ENCODE measurements at regions not wholly inside any gene's neighbourhood (a gene's known extent, or its start where the extent isn't known, plus 50 kb on each side); places are given as distances from the start of the nearest gene placed in this dataset.

DNA sequence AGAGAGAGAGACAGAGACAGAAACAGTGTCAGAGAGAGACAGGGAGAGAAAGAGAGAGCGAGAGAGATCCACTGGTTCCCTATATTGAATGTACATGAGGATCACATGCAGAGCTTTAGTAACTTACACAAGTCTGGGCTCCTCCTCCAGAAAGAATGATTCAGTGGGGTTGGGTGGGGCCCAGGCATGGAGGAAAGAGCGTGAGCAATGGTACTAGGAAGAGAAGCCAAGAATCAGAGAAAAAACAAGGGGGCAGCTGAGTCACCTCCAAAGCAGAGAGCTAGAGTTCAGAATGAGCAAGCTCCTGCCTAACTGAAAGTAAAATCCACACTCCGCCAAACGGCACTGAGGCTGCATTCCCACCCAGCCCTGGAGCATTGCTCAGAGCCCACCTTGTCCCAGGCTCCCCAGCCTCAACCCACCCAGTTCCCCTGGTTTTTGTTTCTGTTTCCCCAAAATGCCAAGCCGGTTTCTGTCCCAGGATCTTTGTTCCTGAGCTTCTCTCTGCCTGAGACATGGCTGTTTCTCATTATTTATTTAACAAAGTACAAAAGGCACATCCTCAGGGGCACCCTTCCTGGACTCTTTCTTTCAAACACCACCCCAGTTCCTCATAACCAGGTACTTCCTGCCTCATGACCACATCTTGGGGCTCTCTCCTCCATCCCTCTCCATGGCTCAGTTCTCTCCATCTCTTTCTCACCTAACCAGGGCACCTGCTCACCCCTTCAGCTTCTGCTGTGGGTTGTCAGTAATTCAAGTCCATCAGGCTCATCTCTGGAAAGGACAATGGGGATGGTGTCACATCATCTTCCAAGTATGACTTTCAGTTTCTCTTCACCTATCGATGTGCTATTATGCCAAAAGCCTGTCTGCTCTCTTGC is 670.3 kb upstream of the TBX3 start:
- no peak for DNase-seq

- no peak for DNase-seq
These were observed 669.5 kb upstream of the TBX3 start for GRCh38 chr12:115353467-115353866.

DNA sequence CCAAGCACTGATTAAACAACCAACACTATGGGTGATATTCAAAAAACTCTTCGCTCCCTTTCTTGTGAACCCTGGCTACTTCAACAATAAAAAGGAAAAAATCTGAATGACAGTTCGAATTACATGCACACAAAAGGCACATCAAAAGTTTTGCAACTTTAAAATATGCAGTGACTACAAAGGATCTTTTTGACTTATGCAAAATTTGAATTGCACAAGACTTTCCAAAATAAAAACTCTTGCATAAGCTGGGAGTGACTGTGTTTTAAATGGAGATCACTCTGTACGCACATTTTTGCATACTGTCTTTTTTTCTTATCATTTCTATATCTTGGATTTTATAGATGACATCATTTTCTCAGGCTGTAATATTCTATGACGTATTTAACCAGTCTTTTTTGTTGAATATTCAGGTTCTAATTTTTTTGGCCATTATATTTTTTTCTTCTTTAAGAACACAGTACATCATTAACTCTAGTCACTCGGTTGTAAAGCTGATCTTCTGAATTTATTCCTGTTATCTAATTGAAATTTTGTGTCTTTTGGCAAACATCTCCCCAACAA is 667.6 kb upstream of the TBX3 start:
- no peak for DNase-seq

- DNase-seq, result no peak
These were observed 665.7 kb upstream of the TBX3 start for GRCh38 chr12:115349711-115350110.

DNA sequence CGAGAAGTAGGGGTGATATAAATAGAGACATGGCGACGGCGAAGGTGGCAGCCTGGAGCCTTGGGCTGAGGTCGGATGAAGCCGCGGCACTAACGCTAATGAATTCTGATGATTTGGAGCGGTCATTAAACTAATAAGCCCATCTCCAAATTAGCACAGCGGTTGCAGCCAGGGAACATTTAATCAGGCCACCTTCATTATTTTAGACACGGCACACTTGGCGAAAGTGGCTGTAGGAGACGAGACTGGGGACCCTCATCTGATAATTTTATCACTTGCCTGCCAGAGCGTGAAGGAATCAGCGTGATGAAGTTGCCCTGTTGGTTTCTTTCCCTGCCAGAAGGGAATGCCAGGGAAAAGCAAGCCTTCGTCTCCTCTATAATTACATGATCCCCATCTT is 664.3 kb upstream of the TBX3 start:
- DNase-seq, result no peak

DNA sequence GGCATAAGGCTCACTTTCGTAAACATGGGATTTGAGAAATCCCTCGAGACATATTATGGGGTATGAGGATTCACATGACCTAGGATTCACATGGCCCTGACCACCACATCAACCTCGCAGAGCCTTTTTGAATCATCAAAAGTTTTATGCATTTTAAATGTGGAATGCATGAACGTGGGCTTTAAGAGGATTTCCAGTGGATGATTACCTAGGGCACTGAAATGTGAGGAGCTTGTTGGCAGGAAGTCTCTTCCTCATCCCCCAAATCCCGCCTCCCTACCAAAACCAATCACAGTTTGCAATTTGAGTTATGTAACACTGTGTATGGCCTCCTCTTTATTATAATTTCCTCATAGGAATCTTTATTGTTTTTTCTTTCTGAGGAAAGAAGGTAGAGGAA is 659.6 kb upstream of the TBX3 start:
- no peak for DNase-seq

DNA sequence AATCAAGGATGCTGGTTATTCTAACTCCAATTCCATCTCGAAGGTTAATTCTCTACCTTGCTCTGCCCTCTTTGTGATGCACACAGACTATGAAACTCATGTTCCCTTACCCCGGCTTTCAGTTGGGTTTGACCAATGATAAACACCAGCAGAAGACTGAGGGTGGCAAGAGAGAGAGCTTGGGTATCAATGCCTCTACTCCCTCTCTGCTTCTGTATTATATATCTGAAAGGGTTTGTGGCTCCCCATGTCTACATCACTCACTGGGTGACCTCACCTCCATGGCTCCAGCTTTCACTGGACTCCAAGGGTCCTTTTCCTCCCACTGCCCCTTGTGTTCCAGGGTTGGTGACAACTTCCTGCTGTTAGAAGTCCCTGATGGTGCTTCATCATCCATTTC is 659.0 kb upstream of the TBX3 start:
- no peak for DNase-seq

DNA sequence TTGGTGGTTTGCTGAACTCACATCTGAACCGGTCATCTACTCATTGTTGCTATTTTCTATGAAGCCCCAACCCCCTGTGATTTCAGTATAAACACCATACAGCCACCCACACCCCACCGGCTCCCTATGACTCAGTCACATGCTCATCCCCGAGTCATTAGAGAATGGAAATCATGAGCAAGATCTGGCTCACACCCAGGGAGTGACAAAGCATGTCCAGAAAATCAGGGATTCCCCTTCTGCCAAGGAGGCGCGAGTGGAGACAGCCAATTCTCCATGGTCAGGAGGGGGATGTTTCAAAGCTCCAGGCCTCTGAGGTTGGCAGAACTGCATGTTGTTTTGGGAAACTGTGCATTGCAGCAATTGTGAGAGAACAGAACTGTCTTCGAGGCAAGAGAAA is 657.5 kb upstream of the TBX3 start:
- DNase-seq, result no peak

- DNase-seq, result no peak
These were observed 654.8 kb upstream of the TBX3 start for GRCh38 chr12:115338566-115339294.

DNA sequence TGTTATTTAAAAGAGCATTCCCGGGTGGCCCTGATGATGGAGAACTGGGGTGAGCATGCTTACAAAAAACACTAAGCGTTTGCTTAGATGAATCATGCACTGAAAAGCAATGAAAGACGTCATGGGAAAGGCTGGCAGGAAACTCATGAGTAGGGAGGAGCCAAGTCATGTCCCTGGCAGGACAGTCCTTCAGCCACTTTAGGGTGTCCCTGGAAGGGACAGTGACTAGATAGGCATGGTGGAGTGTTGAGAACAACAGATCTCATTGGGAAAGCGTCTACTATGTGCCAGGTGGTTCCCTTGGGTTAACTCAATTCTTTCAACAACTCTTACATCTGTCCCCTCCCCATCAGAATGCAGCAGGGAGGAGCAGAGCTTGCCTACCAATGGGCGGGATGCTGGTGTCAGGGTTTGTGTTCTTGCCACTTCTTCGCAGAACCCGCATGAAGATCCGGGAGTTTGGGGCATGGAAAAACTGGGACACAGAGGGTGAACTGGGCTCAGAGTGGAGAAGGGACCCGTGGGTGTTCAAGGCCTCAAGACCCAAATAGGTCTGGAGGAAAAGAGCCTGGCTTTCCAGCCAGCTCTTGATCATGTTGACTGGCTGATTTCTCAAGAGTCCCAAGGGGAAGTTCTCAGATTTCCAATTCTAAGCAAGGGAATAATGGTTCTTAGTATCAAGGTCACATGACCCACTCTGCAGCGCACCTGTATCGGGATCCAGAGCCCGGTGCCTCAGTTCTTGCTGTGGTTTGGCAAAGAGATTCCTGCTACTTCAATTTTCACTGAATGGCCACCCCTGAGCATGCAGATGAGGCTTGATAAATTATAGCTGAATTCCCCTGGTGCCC is 653.9 kb upstream of the TBX3 start:
- DNase-seq, result no peak

DNA sequence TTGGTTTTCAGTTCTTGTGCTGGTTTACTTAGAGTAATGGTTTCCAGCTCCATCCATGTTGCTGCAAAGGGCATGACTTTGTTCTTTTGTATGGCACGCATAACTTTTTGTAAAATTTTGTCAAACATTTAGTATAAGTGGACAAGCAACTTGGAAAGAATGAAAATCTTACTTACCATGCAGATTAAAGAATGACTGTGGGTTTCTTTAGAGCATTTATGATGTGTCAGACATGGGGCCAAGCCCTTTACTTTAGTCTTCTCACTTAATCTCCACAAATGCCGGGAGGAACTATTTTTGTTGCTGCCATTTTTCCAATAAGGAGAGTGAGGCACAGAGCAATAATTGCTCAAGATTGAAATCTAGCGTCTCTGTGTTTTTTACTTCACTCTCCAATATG is 652.5 kb upstream of the TBX3 start:
- no peak for DNase-seq

DNA sequence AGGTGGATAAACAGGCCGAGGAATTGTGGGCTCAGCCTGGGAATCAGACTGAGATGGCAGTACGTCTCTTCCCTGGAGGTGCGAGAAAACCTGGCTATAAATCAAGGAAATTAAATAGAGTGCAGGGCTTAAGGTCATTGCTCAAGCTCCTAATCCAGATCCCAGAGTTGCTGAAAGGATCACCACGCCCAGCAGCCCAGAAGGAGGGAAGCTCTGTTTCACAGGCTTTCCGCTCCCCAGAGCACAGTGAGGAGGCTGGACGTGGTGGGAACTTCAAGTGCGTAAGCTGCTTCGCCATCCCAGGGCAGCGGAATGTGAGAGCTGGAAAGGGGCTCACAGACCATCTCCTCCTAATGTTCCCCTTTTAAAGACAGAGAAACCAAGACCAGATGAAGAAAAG is 651.6 kb upstream of the TBX3 start:
- no peak for DNase-seq

GRCh38 chr12:115335048-115335447 is 651.1 kb upstream of the TBX3 start:
- no peak for DNase-seq

DNA sequence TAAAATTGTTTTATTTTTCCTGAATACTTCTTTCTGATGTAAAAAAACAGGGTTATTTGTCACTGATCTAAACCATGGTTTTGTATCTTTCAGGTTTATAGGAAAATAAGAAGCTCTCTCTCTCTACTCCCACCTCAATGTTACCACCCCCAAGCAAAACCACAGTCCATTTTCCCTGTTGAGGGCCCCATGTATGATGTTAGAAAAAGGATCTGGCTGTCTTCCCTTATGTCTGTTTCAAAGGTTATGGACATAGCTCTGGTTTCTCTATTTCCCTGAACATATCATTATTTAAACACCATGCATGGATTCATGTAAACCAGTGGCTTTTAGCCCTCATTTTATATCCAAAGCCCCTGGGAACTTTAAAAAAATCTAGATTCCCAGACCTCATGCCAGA is 649.0 kb upstream of the TBX3 start:
- DNase-seq, result no peak

GRCh38 chr12:115325858-115326257 is 641.9 kb upstream of the TBX3 start:
- no peak for DNase-seq

- no peak for DNase-seq
These were observed 641.1 kb upstream of the TBX3 start for GRCh38 chr12:115324949-115325593.

DNA sequence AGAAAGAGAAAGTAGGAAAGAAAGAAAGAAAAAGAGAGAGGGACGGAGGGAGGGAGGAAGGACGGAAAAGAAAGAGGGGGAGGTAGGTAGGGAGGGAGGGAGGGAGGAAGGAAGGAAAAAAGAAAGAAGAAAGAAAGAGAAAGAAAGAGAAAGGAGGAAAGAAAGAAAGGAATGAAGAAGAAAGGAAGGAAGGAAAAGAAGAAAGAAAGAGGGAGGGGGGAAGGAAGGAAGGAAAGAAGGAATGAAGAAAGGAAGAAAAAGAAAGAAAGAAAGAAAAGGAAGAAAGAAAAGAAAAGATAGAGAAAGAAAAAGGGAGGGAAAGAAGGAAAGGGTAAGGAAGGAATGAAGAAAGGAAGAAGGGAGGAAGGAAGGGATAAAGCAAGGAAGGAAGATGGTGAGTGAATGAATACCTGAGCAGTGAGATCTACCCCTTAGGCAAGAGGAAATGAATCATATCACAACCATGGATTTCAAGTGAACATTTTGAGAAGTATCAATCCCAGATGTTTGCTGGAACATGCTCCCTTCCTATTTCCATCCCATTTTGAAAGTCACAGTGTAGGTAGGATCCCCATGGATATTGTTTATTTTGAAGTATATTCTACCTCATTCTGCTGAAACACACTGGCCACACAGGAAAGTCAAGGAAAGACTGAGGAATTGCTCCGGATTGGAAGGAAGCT is 639.4 kb upstream of the TBX3 start:
- DNase-seq, result no peak

- DNase-seq, result no peak
These were observed 638.3 kb upstream of the TBX3 start for GRCh38 chr12:115322275-115322674.

DNA sequence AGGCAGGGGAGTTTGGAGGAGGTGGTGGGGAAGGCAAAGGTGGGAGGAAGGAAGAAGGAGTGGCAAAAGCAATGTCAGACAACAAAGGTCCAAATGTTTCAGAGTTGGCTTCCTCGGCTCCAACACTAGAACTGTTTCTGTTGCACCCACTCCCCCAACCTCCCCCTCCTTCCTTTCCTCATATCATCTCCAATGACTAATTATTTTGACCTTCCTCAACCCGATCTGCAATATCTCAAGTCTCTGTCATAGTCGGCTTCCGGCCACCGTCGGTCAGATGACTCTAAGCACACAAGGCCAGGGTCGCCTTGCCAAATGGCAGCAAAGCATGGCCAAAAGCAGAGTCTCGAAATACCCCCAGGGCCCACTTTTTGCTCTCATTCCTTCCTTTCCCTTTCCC is 637.0 kb upstream of the TBX3 start:
- DNase-seq, result no peak

GRCh38 chr12:115320451-115320850 is 636.5 kb upstream of the TBX3 start:
- no peak for DNase-seq

DNA sequence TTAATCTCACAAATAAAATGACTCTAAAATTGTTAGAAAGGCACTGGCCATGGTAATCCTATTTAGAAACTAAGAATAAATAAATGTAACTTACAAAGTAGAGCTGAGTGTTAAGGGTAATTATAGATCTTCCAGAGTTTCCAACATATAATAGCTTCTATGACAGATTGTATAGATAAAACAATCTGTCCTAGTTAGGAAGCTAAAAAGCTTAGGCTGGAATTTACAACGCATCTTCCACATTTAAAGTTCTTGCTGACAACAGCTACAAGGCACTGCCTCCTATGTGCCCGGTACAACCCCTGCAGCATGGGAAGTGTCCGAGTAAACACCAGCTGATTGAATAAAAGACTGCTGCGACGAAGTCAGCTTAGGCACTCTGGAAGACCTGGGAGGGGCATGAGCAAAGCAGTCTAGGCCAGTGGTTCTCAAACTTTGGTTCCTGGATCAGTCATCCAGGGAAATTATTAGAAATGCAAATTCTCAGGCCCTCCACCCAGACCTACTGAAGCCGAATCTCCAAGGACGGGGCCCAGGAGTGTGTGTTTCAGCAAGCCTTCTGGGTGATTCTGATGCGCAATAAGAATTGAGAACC is 635.6 kb upstream of the TBX3 start:
- no peak for DNase-seq

Measured in right kidney (tissue), 1 donor.